WTC11 (cell line): ENCODE measurements at regions not wholly inside any gene's neighbourhood (a gene's known extent, or its start where the extent isn't known, plus 50 kb on each side); places are given as distances from the start of the nearest gene placed in this dataset.

Experiments
- ATF6 ChIP-seq: sonication (generic); formaldehyde crosslinking; IDR thresholded peaks from 2 replicates; pipeline ENCODE4 v1.8.1; 2023; ENCODE audit warnings: mild to moderate bottlenecking, missing genetic modification reagents
- CREM ChIP-seq: sonication (generic); formaldehyde crosslinking; IDR thresholded peaks from 2 replicates; pipeline ENCODE4 v1.8.1; 2022; ENCODE audit warnings: mild to moderate bottlenecking, missing genetic modification reagents, moderate library complexity
- NFE2L1 ChIP-seq: sonication (generic); formaldehyde crosslinking; IDR thresholded peaks from 2 replicates; pipeline ENCODE4 v1.8.1; 2023; ENCODE audit warnings: missing genetic modification reagents
- SP1 ChIP-seq: sonication (generic); formaldehyde crosslinking; conservative IDR thresholded peaks from 2 replicates; pipeline ENCODE4 v1.8.1; 2022; ENCODE audit warnings: missing genetic modification reagents
- ZMAT4 ChIP-seq: fragments of 250-450 bp; sonication (Bioruptor Pico); IDR thresholded peaks from 2 replicates; pipeline ENCODE4 v1.9.0; 2021; ENCODE audit warnings: mild to moderate bottlenecking
- TF ChIP-seq, protein P1 (sequence below): fragments of 200-600 bp; IDR thresholded peaks from 2 replicates; pipeline ENCODE4 v1.8.0; 2022; ENCODE audit warnings: antibody characterized with exemption
- TF ChIP-seq, protein P2 (sequence below): sonication (generic); formaldehyde crosslinking; IDR thresholded peaks from 2 replicates; pipeline ENCODE4 v1.8.1; 2022; ENCODE audit warnings: low read depth, missing genetic modification reagents, borderline replicate concordance
- TF ChIP-seq, protein P3 (sequence below): sonication (generic); formaldehyde crosslinking; IDR thresholded peaks from 2 replicates; pipeline ENCODE4 v1.8.1; 2022; ENCODE audit warnings: missing genetic modification reagents, borderline replicate concordance

GRCh38 chr15:70516408-70517193 is 246.8 kb downstream of the UACA start:
- TF ChIP-seq, protein P1, sequence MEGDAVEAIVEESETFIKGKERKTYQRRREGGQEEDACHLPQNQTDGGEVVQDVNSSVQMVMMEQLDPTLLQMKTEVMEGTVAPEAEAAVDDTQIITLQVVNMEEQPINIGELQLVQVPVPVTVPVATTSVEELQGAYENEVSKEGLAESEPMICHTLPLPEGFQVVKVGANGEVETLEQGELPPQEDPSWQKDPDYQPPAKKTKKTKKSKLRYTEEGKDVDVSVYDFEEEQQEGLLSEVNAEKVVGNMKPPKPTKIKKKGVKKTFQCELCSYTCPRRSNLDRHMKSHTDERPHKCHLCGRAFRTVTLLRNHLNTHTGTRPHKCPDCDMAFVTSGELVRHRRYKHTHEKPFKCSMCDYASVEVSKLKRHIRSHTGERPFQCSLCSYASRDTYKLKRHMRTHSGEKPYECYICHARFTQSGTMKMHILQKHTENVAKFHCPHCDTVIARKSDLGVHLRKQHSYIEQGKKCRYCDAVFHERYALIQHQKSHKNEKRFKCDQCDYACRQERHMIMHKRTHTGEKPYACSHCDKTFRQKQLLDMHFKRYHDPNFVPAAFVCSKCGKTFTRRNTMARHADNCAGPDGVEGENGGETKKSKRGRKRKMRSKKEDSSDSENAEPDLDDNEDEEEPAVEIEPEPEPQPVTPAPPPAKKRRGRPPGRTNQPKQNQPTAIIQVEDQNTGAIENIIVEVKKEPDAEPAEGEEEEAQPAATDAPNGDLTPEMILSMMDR: no peak
- no peak for TF ChIP-seq SP1 (CRISPR knock-in tag)
- TF ChIP-seq ZMAT4 (CRISPR knock-in tag): no peak
- no peak for TF ChIP-seq ATF6 (CRISPR knock-in tag)
- no peak for TF ChIP-seq NFE2L1 (CRISPR knock-in tag)
- TF ChIP-seq CREM (CRISPR knock-in tag): no peak
- TF ChIP-seq, protein P2, sequence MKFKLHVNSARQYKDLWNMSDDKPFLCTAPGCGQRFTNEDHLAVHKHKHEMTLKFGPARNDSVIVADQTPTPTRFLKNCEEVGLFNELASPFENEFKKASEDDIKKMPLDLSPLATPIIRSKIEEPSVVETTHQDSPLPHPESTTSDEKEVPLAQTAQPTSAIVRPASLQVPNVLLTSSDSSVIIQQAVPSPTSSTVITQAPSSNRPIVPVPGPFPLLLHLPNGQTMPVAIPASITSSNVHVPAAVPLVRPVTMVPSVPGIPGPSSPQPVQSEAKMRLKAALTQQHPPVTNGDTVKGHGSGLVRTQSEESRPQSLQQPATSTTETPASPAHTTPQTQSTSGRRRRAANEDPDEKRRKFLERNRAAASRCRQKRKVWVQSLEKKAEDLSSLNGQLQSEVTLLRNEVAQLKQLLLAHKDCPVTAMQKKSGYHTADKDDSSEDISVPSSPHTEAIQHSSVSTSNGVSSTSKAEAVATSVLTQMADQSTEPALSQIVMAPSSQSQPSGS (CRISPR knock-in tag): no peak
- TF ChIP-seq, protein P3, sequence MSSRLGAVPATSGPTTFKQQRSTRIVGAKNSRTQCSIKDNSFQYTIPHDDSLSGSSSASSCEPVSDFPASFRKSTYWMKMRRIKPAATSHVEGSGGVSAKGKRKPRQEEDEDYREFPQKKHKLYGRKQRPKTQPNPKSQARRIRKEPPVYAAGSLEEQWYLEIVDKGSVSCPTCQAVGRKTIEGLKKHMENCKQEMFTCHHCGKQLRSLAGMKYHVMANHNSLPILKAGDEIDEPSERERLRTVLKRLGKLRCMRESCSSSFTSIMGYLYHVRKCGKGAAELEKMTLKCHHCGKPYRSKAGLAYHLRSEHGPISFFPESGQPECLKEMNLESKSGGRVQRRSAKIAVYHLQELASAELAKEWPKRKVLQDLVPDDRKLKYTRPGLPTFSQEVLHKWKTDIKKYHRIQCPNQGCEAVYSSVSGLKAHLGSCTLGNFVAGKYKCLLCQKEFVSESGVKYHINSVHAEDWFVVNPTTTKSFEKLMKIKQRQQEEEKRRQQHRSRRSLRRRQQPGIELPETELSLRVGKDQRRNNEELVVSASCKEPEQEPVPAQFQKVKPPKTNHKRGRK (CRISPR knock-in tag): no peak
